ENCODE measurements at regions not wholly inside any gene's neighbourhood (a gene's known extent, or its start where the extent isn't known, plus 50 kb on each side); places are given as distances from the start of the nearest gene placed in this dataset.

DNA sequence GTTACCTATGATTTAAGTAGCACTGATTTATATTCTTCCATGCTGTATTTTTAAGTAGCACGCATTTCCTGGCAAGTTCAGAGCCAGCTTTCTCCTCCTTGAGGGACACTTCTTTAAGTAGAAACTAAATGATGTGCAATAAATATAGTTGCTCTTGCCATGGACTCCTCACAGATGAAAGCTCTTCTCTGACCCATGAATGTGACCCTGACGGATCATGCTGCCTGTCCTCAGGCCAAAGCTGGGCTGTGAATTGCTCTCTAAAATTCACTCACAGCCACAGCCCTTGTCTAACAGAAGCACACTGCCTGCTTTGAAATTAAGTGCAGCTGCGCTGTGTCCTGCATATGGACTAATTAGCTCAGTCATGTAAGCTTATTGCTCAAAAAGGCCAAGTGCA lies 438.8 kb downstream of the PMP22 start:
- no peak for DNase-seq (ENCODE audit: low read depth, low spot score)
- TF ChIP-seq, protein P1, sequence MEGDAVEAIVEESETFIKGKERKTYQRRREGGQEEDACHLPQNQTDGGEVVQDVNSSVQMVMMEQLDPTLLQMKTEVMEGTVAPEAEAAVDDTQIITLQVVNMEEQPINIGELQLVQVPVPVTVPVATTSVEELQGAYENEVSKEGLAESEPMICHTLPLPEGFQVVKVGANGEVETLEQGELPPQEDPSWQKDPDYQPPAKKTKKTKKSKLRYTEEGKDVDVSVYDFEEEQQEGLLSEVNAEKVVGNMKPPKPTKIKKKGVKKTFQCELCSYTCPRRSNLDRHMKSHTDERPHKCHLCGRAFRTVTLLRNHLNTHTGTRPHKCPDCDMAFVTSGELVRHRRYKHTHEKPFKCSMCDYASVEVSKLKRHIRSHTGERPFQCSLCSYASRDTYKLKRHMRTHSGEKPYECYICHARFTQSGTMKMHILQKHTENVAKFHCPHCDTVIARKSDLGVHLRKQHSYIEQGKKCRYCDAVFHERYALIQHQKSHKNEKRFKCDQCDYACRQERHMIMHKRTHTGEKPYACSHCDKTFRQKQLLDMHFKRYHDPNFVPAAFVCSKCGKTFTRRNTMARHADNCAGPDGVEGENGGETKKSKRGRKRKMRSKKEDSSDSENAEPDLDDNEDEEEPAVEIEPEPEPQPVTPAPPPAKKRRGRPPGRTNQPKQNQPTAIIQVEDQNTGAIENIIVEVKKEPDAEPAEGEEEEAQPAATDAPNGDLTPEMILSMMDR (IDR thresholded peaks at IDR 0.05; ENCODE audit: low read depth, low read length): no peak
- H3K9me3 ChIP-seq (ENCODE audit: control insufficient read depth, insufficient read depth, low read length): peaks cover 2% of the 10 kb centered on the region; the same call in 1 of the 2 replicates
- no peak overlapping the region for H3K27ac ChIP-seq (ENCODE audit: low read depth, low read length)
- CTCF ChIA-PET: no interaction called here
- POLR2A ChIA-PET: no interaction called here
- no peaks in the 10 kb centered on the region for H3K27me3 ChIP-seq (ENCODE audit: control insufficient read depth, insufficient read depth, low read length)
- H3K4me3 ChIP-seq (ENCODE audit: low read depth, low read length): no peak overlapping the region

DNA sequence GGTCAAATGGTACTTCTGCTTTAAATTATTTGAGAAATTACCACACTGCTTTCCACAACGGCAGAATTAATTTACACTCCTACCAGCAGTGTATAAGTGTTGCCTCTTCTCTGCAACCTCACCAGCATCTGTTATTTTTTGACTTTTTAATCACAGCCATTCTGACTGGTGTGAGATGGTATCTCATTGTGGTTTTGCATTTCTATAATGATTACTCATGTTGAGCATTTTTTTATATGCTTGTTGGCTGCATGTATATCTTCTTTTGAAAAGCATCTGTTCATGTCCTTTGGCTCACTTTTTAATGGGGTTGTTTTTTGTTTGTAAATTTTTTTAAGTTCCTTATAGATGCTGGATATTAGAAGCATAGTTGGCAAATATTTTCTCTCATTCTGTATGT lies 446.7 kb downstream of the PMP22 start:
- TF ChIP-seq, protein P1 (IDR thresholded peaks at IDR 0.05; ENCODE audit: low read depth, low read length): no peak
- Histone ChIP-seq H3K27me3 (ENCODE audit: control insufficient read depth, insufficient read depth, low read length) (no peaks in the 10 kb centered on the region), H3K9me3 (ENCODE audit: control insufficient read depth, insufficient read depth, low read length) (no peaks in the 10 kb centered on the region; the same call in 1 of the 2 replicates), H3K27ac (ENCODE audit: low read depth, low read length) (no peak overlapping the region), H3K4me3 (ENCODE audit: low read depth, low read length) (no peak overlapping the region)
- ChIA-PET CTCF (no interaction called here), POLR2A (no interaction called here)
- no peak for DNase-seq (ENCODE audit: low read depth, low spot score)

DNA sequence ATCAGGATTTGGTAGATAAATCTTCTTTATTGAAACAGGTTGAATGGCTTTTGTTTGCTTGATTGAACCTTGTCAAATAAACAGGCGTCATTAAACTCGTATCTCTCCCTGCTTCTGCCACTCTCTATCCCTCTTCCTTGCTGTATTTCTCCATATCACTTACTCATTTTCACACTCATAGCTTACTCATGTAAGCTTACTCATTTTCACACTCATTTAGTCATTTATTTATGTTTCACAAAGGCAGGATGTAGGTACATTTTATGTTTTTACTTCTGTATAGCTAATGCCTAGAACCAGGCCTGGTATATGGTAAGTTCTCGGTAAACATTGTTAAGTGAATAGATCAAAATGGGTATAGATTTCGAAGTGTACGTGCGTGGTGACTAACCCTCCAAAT lies 450.0 kb downstream of the PMP22 start:
- Histone ChIP-seq H3K4me3 (ENCODE audit: low read depth, low read length) (no peak overlapping the region), H3K27me3 (ENCODE audit: control insufficient read depth, insufficient read depth, low read length) (no peaks in the 10 kb centered on the region), H3K27ac (ENCODE audit: low read depth, low read length) (no peak overlapping the region), H3K9me3 (ENCODE audit: control insufficient read depth, insufficient read depth, low read length) (no peaks in the 10 kb centered on the region; the same call in 1 of the 2 replicates)
- DNase-seq (ENCODE audit: low read depth, low spot score): no peak
- TF ChIP-seq, protein P1 (IDR thresholded peaks at IDR 0.05; ENCODE audit: low read depth, low read length): no peak
- ChIA-PET CTCF (no interaction called here), POLR2A (no interaction called here)

DNA sequence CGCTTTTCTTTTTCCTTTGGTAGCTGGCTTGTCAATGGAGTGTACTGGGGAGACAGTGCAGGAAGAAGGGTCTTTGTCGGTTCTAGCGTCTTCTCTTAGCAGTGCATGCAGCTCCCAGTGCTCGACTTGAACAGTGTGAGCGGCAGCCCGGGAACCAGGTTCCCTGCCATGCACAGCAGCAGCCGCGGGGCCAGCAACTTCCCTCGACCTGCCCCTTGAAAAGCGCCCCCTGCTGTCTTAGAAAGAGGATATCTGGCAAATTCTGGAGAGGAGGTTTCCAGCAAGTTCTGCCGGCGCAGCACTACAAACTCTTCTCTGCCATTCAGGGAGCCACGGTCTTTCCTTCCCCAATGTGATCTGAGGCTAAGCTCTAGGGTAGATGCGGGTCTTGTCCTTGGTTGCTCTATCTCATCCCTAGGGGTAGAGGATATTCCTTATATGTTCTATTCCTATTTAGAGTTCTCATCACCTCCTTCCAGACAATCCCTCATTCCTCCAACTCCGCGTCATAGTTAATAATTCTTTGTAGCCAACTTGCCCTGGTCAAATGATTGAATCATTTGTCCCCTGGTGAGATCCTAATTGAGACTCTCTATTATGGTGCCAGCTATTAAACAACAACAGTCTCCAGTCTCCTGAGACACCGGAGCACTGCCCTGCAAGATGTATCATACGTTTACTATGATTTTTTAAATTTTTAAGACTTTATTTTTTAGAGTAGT lies 451.3 kb downstream of the PMP22 start:
- ChIA-PET POLR2A (interaction anchor here (0.6 kb wide), 1 partner anchor 17 kb away, joined by 5 read pairs; no protein-coding TSS in a partner anchor), CTCF (no interaction called here)
- Histone ChIP-seq H3K9me3 (ENCODE audit: control insufficient read depth, insufficient read depth, low read length) (no peaks in the 10 kb centered on the region; the same call in 1 of the 2 replicates), H3K27ac (ENCODE audit: low read depth, low read length) (no peak overlapping the region), H3K4me3 (ENCODE audit: low read depth, low read length) (no peak overlapping the region), H3K27me3 (ENCODE audit: control insufficient read depth, insufficient read depth, low read length) (no peaks in the 10 kb centered on the region)
- no peak for DNase-seq (ENCODE audit: low read depth, low spot score)
- TF ChIP-seq, protein P1 (IDR thresholded peaks at IDR 0.05; ENCODE audit: low read depth, low read length): no peak

DNA sequence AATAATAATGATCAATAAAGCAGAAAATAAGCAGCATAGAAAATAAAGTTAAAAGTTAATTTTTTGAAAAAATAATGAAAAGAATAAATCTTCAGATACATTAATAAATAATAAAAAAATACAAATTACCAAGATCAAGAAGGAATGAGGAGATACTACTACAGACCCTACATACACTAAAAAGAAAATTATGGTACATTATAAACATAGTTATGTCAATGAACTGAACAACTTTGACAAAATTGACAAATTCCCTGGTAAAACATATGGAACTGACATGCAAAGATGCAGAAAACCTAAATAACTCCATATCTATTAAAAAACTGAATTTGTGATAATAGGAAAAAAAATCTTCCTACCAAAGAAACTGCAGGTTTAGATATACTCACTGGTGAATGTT lies 456.7 kb downstream of the PMP22 start:
- no peak overlapping the region for H3K4me3 ChIP-seq (ENCODE audit: low read depth, low read length)
- ChIA-PET POLR2A (no interaction called here), CTCF (no interaction called here)
- no peaks in the 10 kb centered on the region for H3K27me3 ChIP-seq (ENCODE audit: control insufficient read depth, insufficient read depth, low read length)
- TF ChIP-seq, protein P1 (IDR thresholded peaks at IDR 0.05; ENCODE audit: low read depth, low read length): no peak
- no peak overlapping the region for H3K27ac ChIP-seq (ENCODE audit: low read depth, low read length)
- DNase-seq (ENCODE audit: low read depth, low spot score): no peak
- H3K9me3 ChIP-seq (ENCODE audit: control insufficient read depth, insufficient read depth, low read length): no peaks in the 10 kb centered on the region; the same call in 1 of the 2 replicates
